ENCODE measurements at regions not wholly inside any gene's neighbourhood (a gene's known extent, or its start where the extent isn't known, plus 50 kb on each side); places are given as distances from the start of the nearest gene placed in this dataset.

DNA sequence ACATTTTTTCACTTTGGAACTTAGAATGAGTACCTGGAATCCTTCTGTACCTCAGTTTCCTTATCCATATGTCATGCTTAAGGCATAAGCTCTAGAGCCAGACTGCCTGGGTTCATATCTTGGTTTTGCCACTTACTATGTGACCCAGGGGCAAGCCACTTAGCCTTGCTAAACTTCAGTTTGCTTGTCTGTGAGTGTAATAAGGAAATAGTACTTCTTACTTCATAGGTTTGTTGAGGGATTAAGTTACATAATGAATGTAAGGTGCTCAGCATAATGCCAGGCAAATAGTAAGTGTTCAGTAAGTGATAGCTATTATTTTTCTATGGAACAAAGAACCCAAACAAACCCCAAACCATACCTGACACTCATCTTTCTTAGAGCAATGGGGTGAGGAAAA is 225.1 kb downstream of the BCAT1 start:
- DNase-seq = no peak

- no peak for DNase-seq
Measured at GRCh38 chr12:24721191-24721590, 227.7 kb downstream of the BCAT1 start.

- peak in 1 of 5 experiments; percentile 32 for DNase-seq
Measured at GRCh38 chr12:24719293-24719721, 229.6 kb downstream of the BCAT1 start.

- no peak for DNase-seq
Measured at GRCh38 chr12:24718617-24719016, 230.3 kb downstream of the BCAT1 start.

DNA sequence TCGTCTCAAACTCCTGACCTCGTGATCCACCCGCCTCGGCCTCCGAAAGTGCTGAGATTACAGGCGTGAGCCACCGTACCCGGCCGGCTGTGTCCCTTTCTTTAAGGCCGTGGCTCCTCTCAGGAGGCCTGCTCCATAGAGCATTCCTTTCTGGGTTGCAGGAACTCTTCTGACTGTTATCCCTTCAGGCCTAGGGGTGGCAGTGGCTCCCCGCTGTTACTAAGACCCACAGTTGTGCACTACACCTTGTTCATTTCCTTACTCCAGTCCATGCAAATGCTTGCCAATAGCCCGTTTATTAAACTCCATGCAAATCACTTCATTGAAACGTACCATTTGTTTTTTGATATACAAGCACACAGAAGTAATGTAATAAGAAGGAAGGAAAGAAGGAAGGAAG is 234.7 kb downstream of the BCAT1 start:
- DNase-seq = no peak

DNA sequence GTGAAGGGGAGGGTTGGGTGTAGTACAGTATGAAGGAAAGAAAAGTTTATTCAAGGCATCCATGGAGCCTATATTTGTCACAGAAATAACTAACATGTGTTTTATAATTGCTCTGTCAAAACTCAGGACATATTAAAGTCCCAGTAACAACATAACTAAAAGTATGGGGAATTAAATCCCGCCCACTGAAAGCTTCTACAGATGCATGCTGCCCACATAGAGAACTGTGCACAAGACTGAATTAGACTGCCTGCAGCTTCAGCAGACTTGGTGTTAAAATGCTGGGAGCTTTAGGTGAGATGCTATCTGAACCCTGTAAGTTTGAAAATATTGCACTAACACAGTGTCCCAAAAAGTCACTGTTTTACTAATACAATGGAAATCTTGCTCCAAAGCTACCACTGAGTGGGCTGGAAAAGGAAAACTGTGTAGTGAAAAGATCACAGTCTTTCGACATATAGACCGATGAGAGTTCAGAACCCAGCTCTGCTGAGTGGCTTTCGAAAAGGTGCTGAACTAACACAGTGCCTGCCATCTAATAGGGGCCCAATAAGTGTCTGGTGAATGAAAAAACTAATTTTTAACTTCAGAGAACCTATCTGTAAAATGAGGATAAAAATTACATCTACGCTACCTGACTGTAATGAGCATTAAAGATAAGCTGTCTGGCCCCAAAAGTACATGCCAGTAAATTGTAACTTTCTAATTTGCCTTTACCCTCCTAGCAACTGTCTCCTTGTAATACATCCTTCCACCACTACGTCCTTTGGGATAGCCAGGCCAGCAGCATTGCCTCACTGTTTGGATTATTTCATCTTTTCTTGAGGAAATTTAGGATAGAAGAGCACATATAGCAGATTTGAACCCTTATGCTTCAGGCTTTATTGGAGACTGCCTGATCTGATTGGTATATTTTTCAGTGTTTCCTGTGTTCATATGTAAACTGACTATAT is 237.6 kb downstream of the BCAT1 start:
- DNase-seq = no peak

- DNase-seq = no peak
Measured at GRCh38 chr12:24709216-24709615, 239.7 kb downstream of the BCAT1 start.

- DNase-seq = no peak
Measured at GRCh38 chr12:24708718-24709117, 240.2 kb downstream of the BCAT1 start.

DNA sequence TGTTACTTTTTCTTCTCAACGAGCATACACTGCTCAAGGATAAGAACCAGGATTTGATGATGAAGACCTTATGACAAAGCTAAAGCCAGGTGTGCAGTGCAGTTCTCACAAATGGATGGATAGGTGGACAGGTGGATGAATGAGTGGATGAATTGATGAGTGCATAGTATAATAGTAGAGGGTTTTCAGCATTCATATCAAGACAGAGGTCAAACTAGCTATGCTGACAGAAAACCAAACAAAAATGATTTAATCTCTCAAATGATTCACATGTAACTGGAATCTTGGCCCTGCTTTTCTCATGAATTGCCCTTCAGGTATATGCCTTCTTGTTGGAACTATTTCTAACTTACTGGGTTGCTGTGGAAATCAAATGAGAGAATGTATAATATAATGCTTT is 240.9 kb downstream of the BCAT1 start:
- DNase-seq = no peak

DNA sequence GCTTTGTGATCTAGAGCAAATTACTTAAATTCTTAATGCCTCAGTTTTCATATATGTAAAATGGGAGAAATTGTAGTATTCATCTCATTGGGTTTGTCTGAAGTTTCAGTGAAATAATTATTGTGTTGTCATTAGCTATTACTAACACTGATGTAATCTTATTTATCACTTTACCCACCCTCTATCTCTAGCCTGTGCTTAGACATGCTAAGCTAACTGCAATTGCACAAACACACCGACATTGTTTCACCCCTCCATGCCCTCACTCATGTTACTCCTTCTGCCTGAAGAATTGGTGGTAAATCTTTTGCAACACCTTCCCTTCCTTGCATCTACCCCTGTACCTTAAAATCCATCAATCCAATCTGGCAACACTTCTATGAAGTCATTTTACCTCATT is 241.6 kb downstream of the BCAT1 start:
- DNase-seq = no peak

DNA sequence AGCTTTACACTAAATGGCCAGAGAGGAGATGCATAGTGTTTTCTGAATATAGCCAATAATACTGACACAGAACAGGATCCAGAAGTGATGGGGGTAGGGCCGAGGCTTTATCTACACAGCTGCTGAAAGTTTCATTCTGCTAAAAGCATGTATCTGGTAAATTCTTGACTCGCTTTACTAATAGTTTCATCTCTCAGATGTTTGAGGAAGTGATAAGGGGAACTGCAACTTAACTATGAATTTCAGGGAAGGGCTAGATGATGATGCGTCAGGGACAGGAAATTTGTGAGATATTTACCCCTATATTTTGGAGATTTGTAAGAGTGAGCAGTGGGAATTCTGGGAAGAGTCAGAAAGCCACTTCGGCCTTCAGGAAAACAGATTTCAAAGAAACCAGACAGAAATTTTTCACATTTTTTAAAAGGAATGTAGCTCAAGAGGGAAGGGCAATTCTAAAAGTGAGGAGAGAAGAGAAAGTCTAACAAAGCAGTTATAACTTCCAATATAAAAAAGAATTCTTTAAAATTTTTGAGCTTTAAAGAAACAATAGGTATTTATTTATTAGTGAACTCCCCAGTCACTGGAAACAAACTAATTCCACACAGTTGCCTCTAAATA is 243.1 kb downstream of the BCAT1 start:
- DNase-seq = no peak

GRCh38 chr12:24705216-24705615 is 243.7 kb downstream of the BCAT1 start:
- no peak for DNase-seq

DNA sequence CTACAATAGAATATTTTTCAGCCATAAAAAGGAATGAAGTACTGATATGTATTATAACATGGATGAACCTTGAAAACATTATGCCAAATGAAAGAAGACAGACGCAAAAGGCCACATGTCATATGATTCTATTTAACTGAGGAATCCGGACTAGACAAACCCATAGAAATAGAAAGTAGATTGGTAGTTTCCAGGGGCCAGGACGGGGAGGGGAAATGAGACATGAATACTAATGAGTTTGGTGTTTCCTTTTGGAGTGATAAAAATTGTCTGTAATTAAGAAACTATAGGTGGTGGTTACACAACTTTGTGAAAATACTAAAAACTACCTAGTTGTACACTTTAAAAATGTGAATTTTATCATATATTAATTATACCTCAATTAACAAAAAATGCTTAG is 247.6 kb downstream of the BCAT1 start:
- no peak for DNase-seq

DNA sequence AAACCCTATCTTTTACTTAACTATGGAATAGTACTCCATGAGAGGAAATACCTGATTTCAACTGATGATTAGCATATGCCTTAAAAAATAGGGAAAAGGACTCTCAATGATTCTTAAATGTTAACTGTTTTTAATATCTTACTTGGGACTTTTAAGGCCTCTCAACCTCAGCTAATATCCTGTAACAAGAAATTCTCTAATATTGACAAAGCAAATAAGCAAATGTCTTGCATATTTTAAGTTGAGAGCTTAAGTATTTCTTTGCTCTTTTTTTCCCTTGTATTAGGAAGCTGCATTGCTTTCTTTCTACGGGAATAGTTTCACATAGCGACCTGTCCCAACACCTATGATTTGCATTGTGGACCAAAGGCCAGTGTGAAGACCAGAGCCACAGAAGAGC is 249.9 kb downstream of the BCAT1 start:
- DNase-seq = no peak

DNA sequence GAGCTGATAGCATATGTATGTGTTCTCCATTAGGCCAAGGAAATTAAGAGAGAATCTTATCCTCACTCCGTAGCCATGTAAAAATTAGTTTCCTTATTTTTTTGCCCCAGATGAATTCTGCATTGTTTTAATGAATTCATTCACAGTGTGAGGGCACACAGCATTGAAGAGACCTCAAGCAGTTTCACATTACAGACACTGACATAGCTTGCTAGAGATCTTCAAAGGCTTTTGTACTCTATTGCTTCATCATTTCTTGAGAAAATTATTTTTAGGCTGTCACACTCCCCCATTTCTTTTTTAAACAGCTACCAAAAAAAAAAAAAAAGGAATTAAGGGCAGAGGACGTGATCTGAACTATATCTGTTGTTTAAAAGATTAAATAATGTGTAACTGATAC is 251.1 kb downstream of the BCAT1 start:
- DNase-seq = peak in 1 of 5 experiments; percentile 2

GRCh38 chr12:24697295-24697694 is 251.6 kb downstream of the BCAT1 start:
- no peak for DNase-seq

- DNase-seq = no peak
Measured at GRCh38 chr12:24696800-24697199, 252.1 kb downstream of the BCAT1 start.

DNA sequence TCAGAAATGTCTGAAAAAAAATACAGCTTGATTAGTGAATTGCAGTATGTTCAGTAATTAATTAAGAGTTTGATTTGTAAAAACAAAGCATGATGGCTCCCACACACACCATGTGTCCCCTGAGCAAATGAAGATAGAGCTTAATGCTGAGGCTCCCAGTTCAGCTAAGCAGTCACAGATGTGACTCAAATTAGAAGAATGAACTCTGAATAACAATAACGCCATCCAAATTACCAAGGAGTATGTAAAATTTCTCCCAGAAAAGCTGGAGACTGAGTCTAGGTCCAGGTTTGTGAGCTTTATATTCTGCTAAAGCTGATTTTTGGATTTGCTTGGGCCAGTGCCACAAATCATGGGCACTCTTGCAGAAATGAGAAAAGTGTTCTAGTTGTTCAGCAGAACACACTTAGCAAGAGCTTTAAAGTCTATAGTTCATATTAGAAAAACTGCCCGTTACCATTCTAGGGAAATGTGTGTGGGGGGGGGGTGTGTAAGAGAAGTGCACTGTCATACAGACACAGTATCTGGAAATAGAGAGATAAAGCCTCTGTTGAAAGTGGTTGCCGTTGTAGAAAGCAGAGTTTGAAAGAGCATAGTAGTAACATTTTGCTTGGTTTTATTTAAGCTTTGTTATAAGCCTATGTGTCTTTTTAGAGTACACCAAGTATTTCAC is 253.1 kb downstream of the BCAT1 start:
- DNase-seq = no peak

GRCh38 chr12:24695103-24695502 is 253.8 kb downstream of the BCAT1 start:
- no peak for DNase-seq

DNA sequence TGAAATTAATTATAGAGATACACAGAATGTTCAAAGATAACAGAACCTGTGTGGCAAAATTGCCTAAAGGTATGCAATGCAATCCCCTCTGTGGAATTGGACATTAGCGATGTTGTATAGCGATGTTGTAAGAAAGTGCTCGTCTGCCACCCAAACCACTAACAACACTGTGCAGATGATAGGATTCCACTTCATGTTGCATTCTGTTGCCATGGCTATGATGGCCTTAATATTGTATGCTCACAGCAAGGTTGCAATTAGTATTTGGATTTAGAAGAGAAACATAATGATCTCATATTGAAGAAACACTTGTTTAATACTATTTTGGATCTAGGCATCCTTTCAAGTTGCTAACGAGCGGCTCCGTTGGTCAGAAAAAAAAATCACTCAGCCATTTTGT is 260.3 kb downstream of the BCAT1 start:
- no peak for DNase-seq

DNA sequence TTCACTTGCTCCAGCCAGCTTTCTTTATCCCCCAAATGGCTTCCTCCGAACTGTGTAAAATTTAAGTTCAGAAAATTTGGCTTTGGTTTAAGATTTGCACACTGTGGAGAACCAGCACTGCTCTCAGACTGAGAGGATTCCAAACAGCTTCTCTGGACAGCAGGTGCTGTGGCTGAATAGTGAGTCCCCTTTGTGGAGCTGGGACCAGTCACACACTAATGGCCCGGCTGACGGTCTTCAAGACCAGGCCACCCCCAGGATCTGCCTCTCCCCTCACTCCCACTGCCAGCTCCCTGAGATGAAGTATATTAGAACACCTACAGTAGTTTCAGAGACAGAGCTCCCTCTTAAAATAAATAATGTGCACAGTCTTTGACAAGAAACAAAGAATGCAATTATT is 267.3 kb downstream of the BCAT1 start:
- DNase-seq = no peak

- no peak for DNase-seq
Measured at GRCh38 chr12:24679126-24679525, 269.8 kb downstream of the BCAT1 start.

- no peak for DNase-seq
Measured at GRCh38 chr12:24678436-24678835, 270.5 kb downstream of the BCAT1 start.

DNA sequence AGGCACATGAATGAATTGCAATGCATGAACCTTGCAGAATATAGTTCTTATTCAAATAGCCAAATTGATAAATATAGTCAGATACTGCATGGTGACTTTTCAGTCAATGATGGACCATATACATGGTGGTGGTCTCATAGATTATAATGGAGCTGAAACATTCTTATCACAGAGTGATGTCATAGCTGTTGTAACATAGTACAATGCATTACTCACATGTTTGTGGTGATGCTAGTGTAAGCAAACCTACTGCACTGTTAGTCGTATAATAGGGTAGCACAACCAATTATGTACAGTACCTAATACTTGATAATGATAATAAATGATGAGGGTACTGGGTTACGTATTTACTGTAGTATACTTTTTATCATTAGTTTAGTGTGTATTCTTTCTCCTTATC is 280.3 kb downstream of the BCAT1 start:
- DNase-seq = no peak

Data from T-helper 2 cell (primary cell).